ENCODE measurements at regions not wholly inside any gene's neighbourhood (a gene's known extent, or its start where the extent isn't known, plus 50 kb on each side); places are given as distances from the start of the nearest gene placed in this dataset.

DNA sequence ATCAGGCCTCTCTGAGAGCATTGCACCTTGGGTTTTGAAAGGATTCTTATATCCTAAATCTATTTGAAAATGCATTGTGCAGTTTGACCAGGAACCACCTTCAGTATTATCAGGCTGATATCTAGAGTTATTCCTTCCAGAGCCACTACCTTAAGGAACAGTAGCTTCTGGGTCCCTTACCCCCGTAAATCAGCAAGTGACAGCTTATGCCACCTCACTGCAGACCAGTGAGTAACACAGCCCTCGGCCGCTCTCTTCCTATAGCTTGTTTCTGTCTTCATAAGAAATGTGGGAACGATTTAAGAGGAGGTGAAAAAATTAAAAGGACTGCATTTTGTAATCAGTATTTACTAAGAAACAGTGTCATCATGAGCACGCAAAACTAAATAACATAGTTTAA is 584.2 kb downstream of the GALR1 start:
- H3K9me3 ChIP-seq = no peaks in the 10 kb centered on the region
- no peaks in the 10 kb centered on the region for H3K4me1 ChIP-seq
- in situ Hi-C loops (cut with MboI; ENCODE audit: low sequenced_read_pairs) = no loop called here
- H3K4me3 ChIP-seq = no peak overlapping the region
- H3K36me3 ChIP-seq (replicated peaks) = no peaks in the 10 kb centered on the region
- H3K27me3 ChIP-seq (ENCODE audit: low read depth) = no peaks in the 10 kb centered on the region
- no peak for DNase-seq (ENCODE audit: low spot score in 2 of 2)

DNA sequence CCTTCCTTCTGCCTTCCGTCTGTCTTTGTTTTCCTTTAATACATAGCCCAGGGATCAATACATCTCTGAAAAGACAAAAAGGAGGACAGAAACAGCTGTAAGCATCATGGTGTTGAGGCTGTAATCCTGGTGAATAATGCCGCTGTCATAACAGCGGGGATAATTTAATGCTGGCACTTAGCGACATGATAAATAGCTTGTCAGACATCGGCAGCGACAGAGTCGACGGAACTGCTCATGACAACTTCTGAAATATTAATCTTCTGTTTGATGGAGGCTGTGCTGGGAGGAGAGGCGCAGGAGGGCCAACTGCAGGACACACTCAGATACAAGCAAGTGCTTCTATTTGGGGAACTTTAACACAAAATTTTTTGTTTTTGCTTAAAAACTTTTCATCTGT is 602.2 kb downstream of the GALR1 start:
- Histone ChIP-seq H3K4me1 (no peaks in the 10 kb centered on the region), H3K4me3 (no peak overlapping the region), H3K27me3 (ENCODE audit: low read depth) (no peaks in the 10 kb centered on the region), H3K36me3 (replicated peaks) (no peaks in the 10 kb centered on the region), H3K9me3 (peaks cover 3% of the 10 kb centered on the region; the same call in 1 of the 2 replicates)
- no peak for DNase-seq (ENCODE audit: low spot score in 2 of 2)
- in situ Hi-C loops (cut with MboI; ENCODE audit: low sequenced_read_pairs) = no loop called here

DNA sequence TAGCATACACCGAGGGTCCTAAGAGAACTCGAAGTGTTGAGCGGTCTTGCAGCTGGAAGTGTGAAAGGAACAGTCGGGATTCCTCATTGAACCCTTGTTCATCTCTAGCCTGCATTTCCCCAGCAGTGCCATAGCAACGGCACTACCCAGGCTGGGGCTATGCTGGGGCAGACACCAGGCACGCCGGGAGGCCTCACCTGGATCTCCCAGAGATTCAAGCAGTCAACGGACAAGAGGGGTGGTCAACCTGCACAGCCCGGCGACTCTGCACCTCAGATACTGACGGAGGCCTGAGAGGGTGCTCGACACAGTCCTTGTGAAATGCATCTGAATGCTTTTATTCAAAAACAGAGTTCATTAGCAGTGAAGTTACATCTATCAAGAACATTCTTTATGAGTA is 604.2 kb downstream of the GALR1 start:
- H3K9me3 ChIP-seq = no peaks in the 10 kb centered on the region
- H3K27me3 ChIP-seq (ENCODE audit: low read depth) = no peaks in the 10 kb centered on the region
- DNase-seq (ENCODE audit: low spot score in 2 of 2) = no peak
- in situ Hi-C loops (cut with MboI; ENCODE audit: low sequenced_read_pairs) = no loop called here
- no peaks in the 10 kb centered on the region for H3K36me3 ChIP-seq (replicated peaks)
- no peaks in the 10 kb centered on the region for H3K4me1 ChIP-seq
- H3K4me3 ChIP-seq = no peak overlapping the region

DNA sequence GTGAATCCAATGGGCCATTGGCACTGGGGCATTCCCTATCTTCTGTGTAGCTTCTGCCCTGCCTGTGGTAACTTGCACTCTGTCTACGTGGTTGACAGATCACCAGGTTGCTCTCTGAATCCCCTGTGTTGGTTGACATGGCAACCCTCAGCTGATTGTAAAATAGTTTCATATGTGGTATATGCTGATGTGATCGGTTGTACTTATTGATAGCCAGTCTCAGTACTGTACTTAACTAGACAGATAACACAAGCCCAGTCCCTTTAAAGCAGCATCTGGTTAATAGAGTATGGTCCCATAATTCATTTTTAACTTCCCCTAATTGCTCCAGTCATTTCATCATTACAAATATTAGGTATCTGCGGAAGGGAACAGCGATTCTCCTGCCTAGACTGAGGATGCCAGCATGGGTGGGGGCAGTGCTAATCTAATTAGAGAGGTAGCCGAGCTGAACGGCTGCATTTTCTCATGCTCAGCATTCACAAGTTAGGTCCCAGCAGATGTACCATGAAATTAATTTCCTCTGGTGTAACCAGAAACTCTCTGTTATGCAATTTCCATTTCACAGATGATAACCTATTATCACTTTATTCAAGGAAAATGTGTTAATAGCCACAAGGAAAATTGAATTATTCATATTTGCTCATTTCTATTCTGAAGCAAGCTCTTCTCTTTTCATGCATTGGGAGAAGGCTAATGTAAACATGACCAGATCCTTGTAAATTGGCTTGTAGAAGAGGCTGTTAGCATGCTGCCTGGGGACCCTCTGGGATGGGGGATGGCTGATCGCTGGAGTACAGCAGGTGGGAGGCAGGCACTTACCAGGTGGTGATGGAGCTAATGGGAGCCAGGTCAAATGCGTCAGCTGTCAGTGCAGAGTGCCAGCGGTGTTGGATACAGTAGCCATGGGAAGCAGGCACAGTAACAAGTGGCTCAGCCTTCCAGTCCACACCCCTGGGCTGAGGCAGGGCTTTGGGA is 608.3 kb downstream of the GALR1 start:
- no peak overlapping the region for H3K4me3 ChIP-seq
- H3K4me1 ChIP-seq = no peaks in the 10 kb centered on the region
- DNase-seq (ENCODE audit: low spot score in 2 of 2) = no peak
- in situ Hi-C loops (cut with MboI; ENCODE audit: low sequenced_read_pairs) = no loop called here
- no peaks in the 10 kb centered on the region for H3K27me3 ChIP-seq (ENCODE audit: low read depth)
- H3K9me3 ChIP-seq = no peaks in the 10 kb centered on the region
- no peaks in the 10 kb centered on the region for H3K36me3 ChIP-seq (replicated peaks)

DNA sequence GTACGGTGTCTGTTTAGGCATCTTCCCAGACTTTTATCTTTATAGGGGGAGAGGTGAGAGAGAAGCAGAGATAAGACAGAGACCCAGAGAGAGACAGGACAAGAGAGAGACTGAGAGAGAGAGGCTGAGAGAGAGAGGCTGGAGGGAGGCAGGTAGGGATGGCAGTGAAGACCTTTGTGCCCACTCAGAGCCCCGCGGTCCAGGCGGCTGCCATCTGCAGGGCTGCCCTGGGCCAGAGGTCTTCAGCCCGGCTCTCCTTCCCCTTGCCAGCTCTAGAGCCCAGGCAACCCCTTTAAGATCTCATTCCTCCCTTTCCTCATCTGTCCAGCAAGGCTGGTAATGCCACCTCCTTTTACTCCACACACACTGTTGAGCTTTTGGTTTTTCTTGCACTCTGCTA is 610.0 kb downstream of the GALR1 start:
- no peaks in the 10 kb centered on the region for H3K27me3 ChIP-seq (ENCODE audit: low read depth)
- no peak overlapping the region for H3K4me3 ChIP-seq
- H3K36me3 ChIP-seq (replicated peaks) = no peaks in the 10 kb centered on the region
- no peaks in the 10 kb centered on the region for H3K9me3 ChIP-seq
- H3K4me1 ChIP-seq = no peaks in the 10 kb centered on the region
- no peak for DNase-seq (ENCODE audit: low spot score in 2 of 2)
- in situ Hi-C loops (cut with MboI; ENCODE audit: low sequenced_read_pairs) = no loop called here

- H3K27me3 ChIP-seq (ENCODE audit: low read depth) = no peaks in the 10 kb centered on the region
- in situ Hi-C loops (cut with MboI; ENCODE audit: low sequenced_read_pairs) = no loop called here
- no peak overlapping the region for H3K4me3 ChIP-seq
- no peaks in the 10 kb centered on the region for H3K36me3 ChIP-seq (replicated peaks)
- no peaks in the 10 kb centered on the region for H3K9me3 ChIP-seq
- no peak for DNase-seq (ENCODE audit: low spot score in 2 of 2)
- no peaks in the 10 kb centered on the region for H3K4me1 ChIP-seq
Observed at GRCh38 chr18:77862066-77862757, 612.6 kb downstream of the GALR1 start.

- no peaks in the 10 kb centered on the region for H3K36me3 ChIP-seq (replicated peaks)
- H3K4me1 ChIP-seq = no peaks in the 10 kb centered on the region
- no peaks in the 10 kb centered on the region for H3K27me3 ChIP-seq (ENCODE audit: low read depth)
- in situ Hi-C loops (cut with MboI; ENCODE audit: low sequenced_read_pairs) = no loop called here
- H3K9me3 ChIP-seq = no peaks in the 10 kb centered on the region
- H3K4me3 ChIP-seq = no peak overlapping the region
- DNase-seq (ENCODE audit: low spot score in 2 of 2) = no peak
Observed at GRCh38 chr18:77865853-77866252, 616.2 kb downstream of the GALR1 start.

DNA sequence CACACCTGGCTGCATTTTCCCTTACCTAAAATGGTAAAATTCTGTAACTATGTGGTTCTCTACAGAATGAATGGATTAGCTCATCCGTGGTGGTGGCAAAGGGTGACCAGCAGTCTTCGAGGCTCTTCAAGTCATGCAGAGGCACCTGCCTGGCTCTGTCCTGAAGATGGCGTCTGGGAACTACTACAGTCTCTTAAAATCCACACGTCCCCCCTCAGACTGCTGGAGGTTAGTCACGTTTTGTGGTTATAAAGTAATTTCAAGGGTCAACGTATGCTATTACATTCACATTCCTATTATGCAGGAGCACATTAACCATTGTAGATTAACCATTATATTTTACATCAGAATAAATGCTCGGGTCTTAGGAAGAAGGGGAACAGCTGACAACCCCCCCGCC is 616.7 kb downstream of the GALR1 start:
- H3K36me3 ChIP-seq (replicated peaks) = no peaks in the 10 kb centered on the region
- in situ Hi-C loops (cut with MboI; ENCODE audit: low sequenced_read_pairs) = no loop called here
- no peaks in the 10 kb centered on the region for H3K4me1 ChIP-seq
- no peaks in the 10 kb centered on the region for H3K27me3 ChIP-seq (ENCODE audit: low read depth)
- no peaks in the 10 kb centered on the region for H3K9me3 ChIP-seq
- H3K4me3 ChIP-seq = no peak overlapping the region
- DNase-seq (ENCODE audit: low spot score in 2 of 2) = no peak

DNA sequence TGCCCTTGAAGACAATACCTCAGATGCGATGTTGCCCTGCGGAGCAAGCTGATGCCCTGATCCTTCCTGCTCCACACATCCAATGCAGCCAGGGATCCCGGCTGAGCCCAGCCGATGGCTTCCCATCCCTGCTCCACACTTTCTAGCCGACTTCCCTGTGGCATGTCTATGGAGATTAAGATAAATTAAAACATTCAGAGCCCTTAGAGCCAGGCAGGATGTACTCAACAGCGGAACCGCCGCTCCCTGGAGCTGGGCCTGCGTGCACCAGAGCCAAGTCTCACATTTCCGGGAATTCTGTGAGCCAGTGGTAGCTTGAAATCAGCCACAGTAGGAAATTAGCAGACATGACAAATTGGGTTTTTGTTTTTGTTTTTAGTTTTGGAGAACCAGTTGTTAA is 620.6 kb downstream of the GALR1 start:
- Histone ChIP-seq H3K4me1 (no peaks in the 10 kb centered on the region), H3K27me3 (ENCODE audit: low read depth) (no peaks in the 10 kb centered on the region), H3K36me3 (replicated peaks) (no peaks in the 10 kb centered on the region), H3K4me3 (no peak overlapping the region), H3K9me3 (no peaks in the 10 kb centered on the region)
- in situ Hi-C loops (cut with MboI; ENCODE audit: low sequenced_read_pairs) = no loop called here
- DNase-seq (ENCODE audit: low spot score in 2 of 2) = no peak

DNA sequence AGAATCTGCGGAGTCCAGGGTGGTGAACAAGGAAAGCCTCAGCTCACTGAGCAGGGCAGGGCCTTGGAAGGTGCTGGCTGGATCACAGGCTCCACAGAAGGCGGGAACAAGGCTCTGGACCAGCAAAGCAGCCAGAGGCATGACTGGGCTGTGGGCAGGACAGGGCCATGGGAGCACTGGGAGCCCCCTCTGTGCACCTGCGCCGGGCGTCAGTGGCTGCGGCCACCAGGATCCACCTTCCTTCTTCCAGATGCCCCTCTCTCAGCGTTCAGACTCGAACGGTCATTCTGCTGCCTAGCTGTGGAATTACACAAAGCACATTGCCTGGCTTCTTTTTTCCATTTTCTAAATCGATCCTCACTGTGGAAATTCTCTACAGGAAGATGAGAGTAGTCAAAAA is 621.2 kb downstream of the GALR1 start:
- Histone ChIP-seq H3K27me3 (ENCODE audit: low read depth) (no peaks in the 10 kb centered on the region), H3K9me3 (no peaks in the 10 kb centered on the region), H3K4me1 (no peaks in the 10 kb centered on the region), H3K4me3 (no peak overlapping the region), H3K36me3 (replicated peaks) (no peaks in the 10 kb centered on the region)
- DNase-seq (ENCODE audit: low spot score in 2 of 2) = no peak
- in situ Hi-C loops (cut with MboI; ENCODE audit: low sequenced_read_pairs) = no loop called here

DNA sequence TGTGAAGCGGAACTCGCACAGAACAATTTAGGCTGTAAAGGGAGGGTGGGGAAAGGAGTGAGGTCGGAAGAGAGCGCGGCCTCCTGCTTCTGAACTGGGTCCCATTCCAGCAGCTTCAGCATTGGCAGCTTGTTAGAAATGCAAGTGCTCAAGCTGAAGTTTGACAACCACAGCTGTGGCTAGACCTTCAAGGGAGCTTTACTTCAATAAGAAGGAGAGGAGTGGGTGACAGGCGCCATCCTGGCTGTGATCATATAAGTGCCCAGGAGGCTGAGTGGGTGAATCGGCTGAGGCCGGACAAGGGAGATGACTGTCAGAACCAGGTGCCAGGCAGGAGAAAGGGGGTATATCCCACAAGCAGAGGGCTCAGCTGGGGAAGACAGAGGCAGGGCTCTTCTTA is 622.5 kb downstream of the GALR1 start:
- no peaks in the 10 kb centered on the region for H3K9me3 ChIP-seq
- in situ Hi-C loops (cut with MboI; ENCODE audit: low sequenced_read_pairs) = no loop called here
- no peak for DNase-seq (ENCODE audit: low spot score in 2 of 2)
- H3K27me3 ChIP-seq (ENCODE audit: low read depth) = no peaks in the 10 kb centered on the region
- no peaks in the 10 kb centered on the region for H3K36me3 ChIP-seq (replicated peaks)
- no peaks in the 10 kb centered on the region for H3K4me1 ChIP-seq
- no peak overlapping the region for H3K4me3 ChIP-seq

DNA sequence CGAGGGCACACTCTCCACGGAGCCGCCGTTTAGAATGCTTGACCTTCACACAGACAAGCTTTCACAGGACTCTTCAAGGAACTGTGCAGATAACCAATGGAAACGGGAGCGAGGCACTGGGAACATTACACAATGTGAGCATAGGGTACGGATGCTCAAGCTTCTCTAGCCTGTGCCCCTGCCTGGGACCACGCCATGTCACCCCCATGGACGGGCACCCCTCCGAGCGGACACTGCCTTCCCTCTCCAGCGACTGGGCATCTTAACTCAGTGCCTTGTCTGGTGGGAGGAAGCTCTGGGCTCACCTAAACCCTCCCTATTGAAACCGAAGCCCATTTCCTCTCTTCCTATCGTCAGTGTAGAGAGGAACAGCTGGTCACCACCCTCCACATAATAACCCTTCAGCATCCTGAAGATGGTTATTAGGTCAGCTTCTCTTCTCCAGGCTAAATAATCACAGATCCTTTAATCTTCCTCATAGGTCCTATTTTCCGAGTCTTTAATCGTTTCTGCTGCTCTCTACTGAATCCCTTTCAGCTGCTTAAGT is 626.7 kb downstream of the GALR1 start:
- DNase-seq (ENCODE audit: low spot score in 2 of 2) = no peak
- no peaks in the 10 kb centered on the region for H3K9me3 ChIP-seq
- H3K36me3 ChIP-seq (replicated peaks) = no peaks in the 10 kb centered on the region
- in situ Hi-C loops (cut with MboI; ENCODE audit: low sequenced_read_pairs) = no loop called here
- H3K27me3 ChIP-seq (ENCODE audit: low read depth) = no peaks in the 10 kb centered on the region
- no peak overlapping the region for H3K4me3 ChIP-seq
- no peaks in the 10 kb centered on the region for H3K4me1 ChIP-seq

- H3K27me3 ChIP-seq (ENCODE audit: low read depth) = no peaks in the 10 kb centered on the region
- H3K9me3 ChIP-seq = no peaks in the 10 kb centered on the region
- no peak overlapping the region for H3K4me3 ChIP-seq
- no peak for DNase-seq (ENCODE audit: low spot score in 2 of 2)
- no peaks in the 10 kb centered on the region for H3K4me1 ChIP-seq
- H3K36me3 ChIP-seq (replicated peaks) = no peaks in the 10 kb centered on the region
- in situ Hi-C loops (cut with MboI; ENCODE audit: low sequenced_read_pairs) = no loop called here
Observed at GRCh38 chr18:77879829-77880228, 630.2 kb downstream of the GALR1 start.

GRCh38 chr18:77884454-77884853 is 634.8 kb downstream of the GALR1 start:
- Histone ChIP-seq H3K36me3 (replicated peaks) (no peaks in the 10 kb centered on the region), H3K9me3 (no peaks in the 10 kb centered on the region), H3K4me1 (no peaks in the 10 kb centered on the region), H3K27me3 (ENCODE audit: low read depth) (no peaks in the 10 kb centered on the region), H3K4me3 (no peak overlapping the region)
- in situ Hi-C loops (cut with MboI; ENCODE audit: low sequenced_read_pairs) = no loop called here
- no peak for DNase-seq (ENCODE audit: low spot score in 2 of 2)
